ENCODE measurements at regions not wholly inside any gene's neighbourhood (a gene's known extent, or its start where the extent isn't known, plus 50 kb on each side); places are given as distances from the start of the nearest gene placed in this dataset.

DNA sequence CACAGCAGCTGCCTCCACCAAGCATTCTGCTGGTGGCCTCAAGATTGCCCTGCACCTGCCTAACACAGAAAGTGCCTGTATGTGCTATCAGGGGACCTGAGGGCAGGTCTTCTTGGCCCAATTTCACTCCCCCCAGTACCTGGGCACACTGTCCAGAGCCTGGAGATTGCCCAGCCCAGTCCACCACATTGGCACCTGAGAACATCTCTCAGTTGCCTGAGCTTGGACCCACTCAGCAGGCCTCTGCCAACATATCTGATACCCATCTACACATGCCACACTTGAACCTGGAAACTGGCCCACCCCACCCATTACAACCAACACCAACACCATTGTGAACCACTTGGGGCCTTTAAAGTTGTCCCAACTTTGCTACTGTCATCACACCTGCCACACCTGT is 1523.1 kb upstream of the CDH9 start:
- no peak overlapping the region for H3K27ac ChIP-seq
- TF ChIP-seq, protein P1, sequence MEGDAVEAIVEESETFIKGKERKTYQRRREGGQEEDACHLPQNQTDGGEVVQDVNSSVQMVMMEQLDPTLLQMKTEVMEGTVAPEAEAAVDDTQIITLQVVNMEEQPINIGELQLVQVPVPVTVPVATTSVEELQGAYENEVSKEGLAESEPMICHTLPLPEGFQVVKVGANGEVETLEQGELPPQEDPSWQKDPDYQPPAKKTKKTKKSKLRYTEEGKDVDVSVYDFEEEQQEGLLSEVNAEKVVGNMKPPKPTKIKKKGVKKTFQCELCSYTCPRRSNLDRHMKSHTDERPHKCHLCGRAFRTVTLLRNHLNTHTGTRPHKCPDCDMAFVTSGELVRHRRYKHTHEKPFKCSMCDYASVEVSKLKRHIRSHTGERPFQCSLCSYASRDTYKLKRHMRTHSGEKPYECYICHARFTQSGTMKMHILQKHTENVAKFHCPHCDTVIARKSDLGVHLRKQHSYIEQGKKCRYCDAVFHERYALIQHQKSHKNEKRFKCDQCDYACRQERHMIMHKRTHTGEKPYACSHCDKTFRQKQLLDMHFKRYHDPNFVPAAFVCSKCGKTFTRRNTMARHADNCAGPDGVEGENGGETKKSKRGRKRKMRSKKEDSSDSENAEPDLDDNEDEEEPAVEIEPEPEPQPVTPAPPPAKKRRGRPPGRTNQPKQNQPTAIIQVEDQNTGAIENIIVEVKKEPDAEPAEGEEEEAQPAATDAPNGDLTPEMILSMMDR (conservative IDR thresholded peaks at IDR 0.05): no peak

DNA sequence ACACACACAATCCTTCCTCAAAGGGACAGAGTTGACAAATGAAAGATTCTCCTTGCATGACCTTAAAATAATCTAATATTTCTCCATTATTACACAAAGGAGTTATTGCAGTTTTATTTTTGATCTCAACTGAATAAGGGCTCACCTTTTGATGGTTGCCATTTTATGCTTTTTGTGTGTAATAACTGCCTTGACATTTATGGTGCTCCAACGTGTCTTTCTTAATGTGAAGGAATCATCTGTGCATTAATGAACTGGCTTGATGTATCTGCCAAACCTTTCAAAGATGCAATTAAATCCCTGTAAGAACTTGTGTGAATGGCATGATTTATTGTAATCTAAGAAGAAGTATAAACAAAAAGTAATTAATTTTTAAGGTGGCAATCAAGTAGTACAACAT is 1519.8 kb upstream of the CDH9 start:
- TF ChIP-seq, protein P1 (conservative IDR thresholded peaks at IDR 0.05): no peak
- H3K27ac ChIP-seq: no peak overlapping the region

DNA sequence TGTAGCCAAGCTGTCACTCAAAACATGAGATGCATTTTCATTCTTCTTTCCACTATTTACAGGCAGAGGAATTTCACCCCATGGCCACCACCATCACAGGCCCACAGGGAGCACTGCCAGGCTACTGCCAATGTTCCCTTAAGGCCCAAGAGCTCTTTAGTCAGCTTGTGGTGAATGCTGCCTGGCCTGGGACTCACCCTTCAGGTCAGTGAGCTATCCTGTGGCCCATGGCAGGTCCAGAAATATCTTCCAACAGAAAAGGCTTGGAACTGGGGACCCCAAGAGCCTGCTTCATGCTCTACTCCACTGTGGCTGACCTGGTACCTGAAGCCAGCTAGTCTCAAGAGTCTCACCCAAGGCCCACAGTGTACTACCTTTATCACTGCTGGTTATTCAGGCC is 1518.7 kb upstream of the CDH9 start:
- TF ChIP-seq, protein P1 (conservative IDR thresholded peaks at IDR 0.05): no peak
- no peak overlapping the region for H3K27ac ChIP-seq

DNA sequence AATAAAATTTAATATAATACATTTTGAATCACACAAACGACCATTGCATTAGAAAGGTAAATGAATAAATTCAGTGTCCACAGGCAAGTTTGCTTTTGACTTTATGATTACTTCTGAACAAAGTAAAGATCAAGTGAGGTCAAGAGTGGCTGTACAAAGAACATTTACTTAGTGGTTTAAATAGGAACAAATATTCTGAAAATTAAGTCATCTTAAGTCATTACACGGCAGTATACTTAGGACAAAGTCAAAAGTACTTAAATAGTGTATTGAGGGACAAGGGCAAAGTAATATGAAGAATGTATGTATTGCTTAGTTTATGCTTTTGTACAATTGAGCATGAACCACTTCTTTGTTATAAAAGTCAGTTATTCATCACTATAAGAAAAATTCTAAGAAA is 1511.2 kb upstream of the CDH9 start:
- H3K27ac ChIP-seq: no peak overlapping the region
- TF ChIP-seq, protein P1 (conservative IDR thresholded peaks at IDR 0.05): no peak

DNA sequence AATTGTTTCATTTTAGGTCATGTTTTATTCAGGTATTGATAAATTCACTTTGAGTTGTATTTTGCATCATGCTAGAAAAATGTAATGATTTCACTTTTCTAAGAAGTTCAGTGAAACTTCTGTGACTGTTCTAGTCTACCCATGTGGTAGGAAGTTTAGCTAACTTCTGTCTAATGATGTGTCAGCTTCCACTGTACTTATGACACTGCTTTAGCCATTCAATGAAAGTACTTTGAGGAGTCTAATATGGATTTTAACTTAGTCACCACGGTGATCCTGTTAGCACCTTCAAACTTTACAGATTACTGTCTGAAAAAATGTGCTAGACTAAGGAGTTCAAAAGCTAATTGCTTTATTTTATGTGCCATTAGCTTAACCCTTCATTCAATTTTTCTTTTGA is 1510.5 kb upstream of the CDH9 start:
- TF ChIP-seq, protein P1 (conservative IDR thresholded peaks at IDR 0.05): no peak
- H3K27ac ChIP-seq: no peak overlapping the region

DNA sequence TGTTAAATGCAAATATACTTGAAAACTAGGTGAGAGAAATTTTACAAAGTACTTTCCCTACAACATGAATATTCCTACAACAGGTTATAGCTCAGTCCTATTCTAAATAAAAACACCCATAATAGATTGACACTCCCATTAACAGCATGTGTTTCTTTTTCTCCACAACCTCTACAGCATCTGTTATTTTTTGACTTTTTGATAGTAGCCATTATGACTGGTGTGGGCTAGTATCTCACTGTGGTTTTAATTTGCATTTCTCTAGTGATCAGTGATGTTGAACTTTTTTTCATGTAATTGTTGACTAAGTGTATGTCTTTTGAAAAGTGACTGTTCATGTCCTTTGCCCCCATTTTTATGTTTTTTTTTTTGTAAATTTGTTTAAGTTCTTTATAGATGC is 1506.1 kb upstream of the CDH9 start:
- H3K27ac ChIP-seq: no peak overlapping the region
- TF ChIP-seq, protein P1 (conservative IDR thresholded peaks at IDR 0.05): no peak

DNA sequence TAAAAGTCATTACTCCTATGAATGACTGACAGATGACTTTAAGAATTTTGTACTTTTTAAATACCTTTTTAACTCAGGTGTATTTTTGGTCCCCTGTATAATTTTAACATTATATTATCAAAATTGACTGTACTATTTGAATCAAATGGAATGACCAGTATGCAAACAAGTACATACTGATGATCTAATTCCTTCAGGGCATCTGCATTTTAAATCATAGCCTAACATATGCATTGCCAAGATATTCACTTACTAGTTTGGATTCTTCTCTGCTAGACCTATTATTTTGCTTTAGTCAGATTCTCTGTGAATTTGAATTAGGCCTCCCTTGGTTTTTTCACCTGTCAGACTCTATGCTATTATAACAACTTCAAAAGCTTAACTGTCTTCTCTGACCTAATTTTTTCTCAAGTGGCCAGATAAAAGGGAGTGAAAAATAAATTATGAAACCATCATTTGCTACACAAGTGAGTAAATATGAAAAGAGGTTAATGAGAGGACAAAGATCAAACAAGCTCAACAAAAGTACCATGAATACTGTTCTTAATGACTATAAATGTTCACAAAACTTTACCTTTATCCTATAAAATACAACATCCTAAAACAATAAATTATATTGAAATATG is 1505.2 kb upstream of the CDH9 start:
- TF ChIP-seq, protein P1 (conservative IDR thresholded peaks at IDR 0.05): no peak
- H3K27ac ChIP-seq: no peak overlapping the region

All from VCaP (cell line).